ENCODE measurements at regions not wholly inside any gene's neighbourhood (a gene's known extent, or its start where the extent isn't known, plus 50 kb on each side); places are given as distances from the start of the nearest gene placed in this dataset.
"Not testable (repeated sequence)": the region's sequence is repeated elsewhere in the genome, so short reads cannot be mapped to it uniquely, and the experiment has no call there.

GRCh38 chr20:50433001-50433761 lies 77.0 kb upstream of the PTPN1 start:
- intact Hi-C loops (cut with DNase I), result no loop called here
- no peak for ATAC-seq
- DNase-seq, result no peak

- DNase-seq, result no peak
- no peak for ATAC-seq
- intact Hi-C loops (cut with DNase I), result no loop called here
Observed at GRCh38 chr20:50434321-50434652, 75.9 kb upstream of the PTPN1 start.

- DNase-seq (no peak), ATAC-seq (no peak)
- intact Hi-C loops (cut with DNase I), result no loop called here
Observed at GRCh38 chr20:50434653-50435396, 75.4 kb upstream of the PTPN1 start.

GRCh38 chr20:50435397-50436051 lies 74.7 kb upstream of the PTPN1 start:
- DNase-seq, result no peak
- intact Hi-C loops (cut with DNase I), result no loop called here
- no peak for ATAC-seq

GRCh38 chr20:50436052-50436656 lies 74.0 kb upstream of the PTPN1 start:
- no peak for DNase-seq
- intact Hi-C loops (cut with DNase I), result no loop called here
- no peak for ATAC-seq

GRCh38 chr20:50436696-50437095 lies 73.5 kb upstream of the PTPN1 start:
- intact Hi-C loops (cut with DNase I), result no loop called here
- no peak for ATAC-seq
- no peak for DNase-seq

GRCh38 chr20:50438986-50439407 lies 71.2 kb upstream of the PTPN1 start:
- DNase-seq, result no peak
- no peak for ATAC-seq
- intact Hi-C loops (cut with DNase I), result no loop called here

GRCh38 chr20:50439539-50440453 lies 70.4 kb upstream of the PTPN1 start:
- DNase-seq, result no peak
- no peak for ATAC-seq
- intact Hi-C loops (cut with DNase I), result no loop called here

- DNase-seq (no peak), ATAC-seq (no peak)
- intact Hi-C loops (cut with DNase I), result no loop called here
Observed at GRCh38 chr20:50442512-50442911, 67.7 kb upstream of the PTPN1 start.

GRCh38 chr20:50445354-50446151 lies 64.6 kb upstream of the PTPN1 start:
- intact Hi-C loops (cut with DNase I), result no loop called here
- ATAC-seq (no peak), DNase-seq (no peak)

GRCh38 chr20:50446351-50447101 lies 63.7 kb upstream of the PTPN1 start:
- ATAC-seq, result no peak

GRCh38 chr20:50447102-50447804 lies 62.9 kb upstream of the PTPN1 start:
- ATAC-seq (no peak), DNase-seq (no peak)
- intact Hi-C loops (cut with DNase I), result no loop called here

More at GRCh38 chr20:50446351-50447101, 63.7 kb upstream of the PTPN1 start:
- no peak for DNase-seq
- intact Hi-C loops (cut with DNase I), result no loop called here

- DNase-seq, result no peak
- intact Hi-C loops (cut with DNase I), result no loop called here
- ATAC-seq, result no peak
Observed at GRCh38 chr20:50447817-50448216, 62.4 kb upstream of the PTPN1 start.

- ATAC-seq; DNase-seq; intact Hi-C loops (cut with DNase I): not testable (repeated sequence)
Observed at GRCh38 chr20:50448625-50449403, 61.4 kb upstream of the PTPN1 start.

- no peak for ATAC-seq
- no peak for DNase-seq
- intact Hi-C loops (cut with DNase I), result loop anchor here in 1 of 2 donors (10.0 kb wide), 1 partner anchor 55 kb away; no protein-coding TSS in a partner anchor
Observed at GRCh38 chr20:50449738-50450492, 60.3 kb upstream of the PTPN1 start.

Measured in left cardiac atrium (tissue), 4 donors.